GM19468 (cell line): ENCODE measurements at regions not wholly inside any gene's neighbourhood (a gene's known extent, or its start where the extent isn't known, plus 50 kb on each side); places are given as distances from the start of the nearest gene placed in this dataset.
"Not testable (repeated sequence)": the region's sequence is repeated elsewhere in the genome, so short reads cannot be mapped to it uniquely, and the experiment has no call there.

Source experiments
- ATAC-seq: cut with Tn5 transposase; IDR thresholded peaks from one replicate; pipeline ENCODE4 v1.9.1; 2021; ENCODE audit warnings: mild to moderate bottlenecking, moderate library complexity, moderate number of reproducible peaks; ENCODE audit not compliant: unreplicated experiment; ENCODE audit errors: extremely low read depth

- not testable (repeated sequence) for ATAC-seq
Measured at GRCh38 chr10:59975918-59976317, 69.6 kb upstream of the CCDC6 start.

GRCh38 chr10:59971915-59972314 lies 65.6 kb upstream of the CCDC6 start:
- ATAC-seq: no peak

GRCh38 chr10:59970396-59971368 lies 64.3 kb upstream of the CCDC6 start:
- ATAC-seq: peak; percentile 71

GRCh38 chr10:59968705-59969104 lies 62.3 kb upstream of the CCDC6 start:
- no peak for ATAC-seq

- ATAC-seq: no peak
Measured at GRCh38 chr10:59967079-59967478, 60.7 kb upstream of the CCDC6 start.

GRCh38 chr10:59965899-59966650 lies 59.7 kb upstream of the CCDC6 start:
- no peak for ATAC-seq

- no peak for ATAC-seq
Measured at GRCh38 chr10:59962756-59963155, 56.4 kb upstream of the CCDC6 start.

GRCh38 chr10:59960751-59961150 lies 54.4 kb upstream of the CCDC6 start:
- no peak for ATAC-seq

- ATAC-seq: no peak
Measured at GRCh38 chr10:59959504-59960018, 53.2 kb upstream of the CCDC6 start.

GRCh38 chr10:59958882-59959281 lies 52.5 kb upstream of the CCDC6 start:
- ATAC-seq: no peak

GRCh38 chr10:59957975-59958374 lies 51.6 kb upstream of the CCDC6 start:
- ATAC-seq: no peak
